Natural killer cell (primary cell): ENCODE measurements at regions not wholly inside any gene's neighbourhood (a gene's known extent, or its start where the extent isn't known, plus 50 kb on each side); places are given as distances from the start of the nearest gene placed in this dataset.

ENCODE experiments used
- ATAC-seq, 3 donors: fragments of 150-1000 bp in 2 of 3; fragments of 200-7000 bp in 1 of 3; cut with Tn5 transposase; 1 replicate in 1 of 3; 2 replicates in 2 of 3; pipeline ENCODE4 v1.10.0; 2021; ENCODE audit warnings: mild to moderate bottlenecking in 2 of 3, moderate library complexity in 2 of 3
- DNase-seq, 2 donors: peaks; one replicate each; pipeline versions ENCODE4 v3.0.0 to v3.0.0-alpha.2; 2013 to 2021; ENCODE audit warnings: mixed read lengths in 1 of 2
- H3K27ac ChIP-seq: one replicate; pipeline ENCODE4 v1.5.1; 2013; ENCODE audit warnings: mild to moderate bottlenecking, low read length
- H3K27me3 ChIP-seq: one replicate; pipeline ENCODE4 v1.6.1; 2013; ENCODE audit warnings: low read length; ENCODE audit not compliant: control insufficient read depth, insufficient read depth
- H3K36me3 ChIP-seq: one replicate; pipeline ENCODE4 v1.6.1; 2013; ENCODE audit warnings: low read length; ENCODE audit not compliant: control insufficient read depth, insufficient read depth
- H3K4me1 ChIP-seq: one replicate; pipeline ENCODE4 v1.6.1; 2013; ENCODE audit warnings: low read length; ENCODE audit not compliant: control insufficient read depth, insufficient read depth
- H3K4me3 ChIP-seq: one replicate; pipeline ENCODE4 v1.5.1; 2013; ENCODE audit warnings: low read length
- H3K9me3 ChIP-seq: one replicate; pipeline ENCODE4 v1.6.1; 2013; ENCODE audit warnings: low read length; ENCODE audit not compliant: control insufficient read depth, insufficient read depth
- H3K27ac Mint-ChIP-seq, 2 donors: one replicate each; pipeline ENCODE4 v1.8.0; 2022; ENCODE audit warnings: mild to moderate bottlenecking in 2 of 2, mixed read lengths in 2 of 2, moderate library complexity in 1 of 2
- H3K27me3 Mint-ChIP-seq, 2 donors: one replicate each; pipeline ENCODE4 v1.8.0; 2022; ENCODE audit warnings: low read depth in 2 of 2, mixed read lengths in 2 of 2
- H3K36me3 Mint-ChIP-seq: one replicate; pipeline ENCODE4 v1.8.0; 2022; ENCODE audit warnings: mixed read lengths
- H3K4me1 Mint-ChIP-seq, 2 donors: one replicate each; pipeline ENCODE4 v1.8.0; 2022; ENCODE audit warnings: mixed read lengths in 2 of 2
- H3K4me3 Mint-ChIP-seq: one replicate; pipeline ENCODE4 v1.8.0; 2022; ENCODE audit warnings: mild to moderate bottlenecking, moderate library complexity, mixed read lengths
- H3K9me3 Mint-ChIP-seq, 2 donors: one replicate each; pipeline ENCODE4 v1.8.0; 2022; ENCODE audit warnings: mixed read lengths in 2 of 2
- CTCF ChIP-seq: fragments of 200-600 bp; IDR thresholded peaks from one replicate; pipeline ENCODE4 v1.8.0; 2022; ENCODE audit warnings: antibody characterized with exemption
- WGBS: methylation state at CpG from one replicate; pipeline ENCODE4 v1.1.7; 2013; ENCODE audit warnings: missing lambda C conversion rate; ENCODE audit not compliant: insufficient coverage; 5-methylcytosine and 5-hydroxymethylcytosine counted together
- intact Hi-C: fragments of 100-400 bp; cut with micrococcal nuclease; formaldehyde crosslinking; loops from one replicate; pipeline ENCODE4 v1.14.2; 2022

- ATAC-seq (no peak), DNase-seq (no peak)
- Histone ChIP-seq H3K9me3 (no peaks in the 10 kb centered on the region), H3K4me3 (no peak overlapping the region), H3K4me1 (no peaks in the 10 kb centered on the region), H3K27ac (no peak overlapping the region), H3K27me3 (no peaks in the 10 kb centered on the region), H3K36me3 (no peaks in the 10 kb centered on the region)
- Mint-ChIP-seq H3K4me1 (no peaks in the 10 kb centered on the region), H3K4me3 (no peak overlapping the region), H3K36me3 (no peaks in the 10 kb centered on the region), H3K9me3 (no peaks in the 10 kb centered on the region), H3K27me3 (peaks cover 6 to 23% of the 10 kb centered on the region in 2 donors), H3K27ac (no peak overlapping the region)
- TF ChIP-seq CTCF: no peak
- intact Hi-C loops: no loop called here
- WGBS: 83% methylated on average over 3 of the region's 4 CpGs
These were observed 54.3 kb upstream of the CREB3L1 start for GRCh38 chr11:46223252-46223513.

- Histone ChIP-seq H3K4me3 (no peak overlapping the region), H3K36me3 (no peaks in the 10 kb centered on the region), H3K27me3 (no peaks in the 10 kb centered on the region), H3K4me1 (no peaks in the 10 kb centered on the region), H3K9me3 (no peaks in the 10 kb centered on the region), H3K27ac (no peak overlapping the region)
- H3K36me3 Mint-ChIP-seq: no peaks in the 10 kb centered on the region
- H3K27ac Mint-ChIP-seq: no peak overlapping the region
- H3K4me3 Mint-ChIP-seq: no peak overlapping the region
- peaks cover 6 to 23% of the 10 kb centered on the region in 2 donors for H3K27me3 Mint-ChIP-seq
- ATAC-seq (no peak), DNase-seq (no peak)
- TF ChIP-seq CTCF: no peak
- no peaks in the 10 kb centered on the region for H3K4me1 Mint-ChIP-seq
- H3K9me3 Mint-ChIP-seq: no peaks in the 10 kb centered on the region
- 80% methylated on average over 5 of the region's 5 CpGs for WGBS
- intact Hi-C loops: no loop called here
These were observed 54.8 kb upstream of the CREB3L1 start for GRCh38 chr11:46222490-46223251.

DNA sequence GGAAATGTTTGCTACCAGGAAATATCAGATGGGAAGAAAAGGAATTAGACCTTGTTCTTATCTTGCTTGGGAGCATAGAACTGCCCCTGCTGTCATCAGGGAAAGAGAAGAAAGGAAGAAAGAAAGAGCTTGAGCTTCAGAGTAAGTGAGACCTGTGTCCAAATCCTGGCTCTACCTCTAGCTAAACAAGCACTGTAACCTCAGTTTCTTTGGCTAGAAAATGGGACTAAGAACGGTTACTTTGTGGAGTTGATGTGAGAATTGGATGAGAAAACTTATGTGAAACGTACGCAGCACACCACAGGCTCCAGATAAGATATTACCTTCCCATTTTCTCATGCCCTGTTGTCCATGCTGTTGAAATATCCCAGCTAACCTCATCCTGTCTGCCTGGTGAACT, 57.1 kb upstream of the CREB3L1 start:
- no peaks in the 10 kb centered on the region for H3K9me3 Mint-ChIP-seq
- no peak for TF ChIP-seq CTCF
- H3K4me3 ChIP-seq: no peak overlapping the region

DNA sequence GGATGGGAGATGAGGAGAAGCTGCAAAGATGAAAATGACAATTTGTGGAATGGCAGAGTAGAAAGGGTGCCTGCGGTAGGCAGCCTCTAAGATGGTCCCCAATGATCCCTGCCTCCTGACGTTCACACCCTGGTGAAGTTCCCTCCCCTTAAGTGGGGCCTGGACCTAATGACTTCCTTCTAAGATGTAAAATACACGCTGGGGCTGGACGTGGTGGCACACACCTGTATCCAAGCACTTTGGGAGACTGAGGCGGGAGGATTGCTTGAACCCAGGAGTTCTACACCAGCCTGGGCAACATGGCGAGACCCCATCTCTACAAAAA, 60.7 kb upstream of the CREB3L1 start:
- no peak overlapping the region for H3K27ac ChIP-seq
- Mint-ChIP-seq H3K27ac (no peak overlapping the region), H3K9me3 (no peaks in the 10 kb centered on the region), H3K4me1 (peaks cover 10 to 24% of the 10 kb centered on the region in 2 donors), H3K27me3 (no peaks in the 10 kb centered on the region), H3K4me3 (no peak overlapping the region), H3K36me3 (no peaks in the 10 kb centered on the region)
- H3K4me1 ChIP-seq: peaks cover 4% of the 10 kb centered on the region
- no peaks in the 10 kb centered on the region for H3K27me3 ChIP-seq
- no peaks in the 10 kb centered on the region for H3K36me3 ChIP-seq
- WGBS: 89% methylated on average over 6 of the region's 6 CpGs
- DNase-seq (no peak), ATAC-seq (no peak)
- TF ChIP-seq CTCF: no peak
- intact Hi-C loops: no loop called here
- no peaks in the 10 kb centered on the region for H3K9me3 ChIP-seq
- H3K4me3 ChIP-seq: no peak overlapping the region

More for the DNA sequence above, 57.1 kb upstream of the CREB3L1 start:
- DNase-seq: no peak
- Histone ChIP-seq H3K9me3 (no peaks in the 10 kb centered on the region), H3K27ac (no peak overlapping the region), H3K4me1 (peaks cover 2% of the 10 kb centered on the region), H3K27me3 (no peaks in the 10 kb centered on the region), H3K36me3 (no peaks in the 10 kb centered on the region)
- 96% methylated on average over 2 of the region's 3 CpGs for WGBS
- no peak for ATAC-seq
- Mint-ChIP-seq H3K4me3 (no peak overlapping the region), H3K36me3 (no peaks in the 10 kb centered on the region), H3K27me3 (peaks cover 0 to 2% of the 10 kb centered on the region in 2 donors), H3K27ac (no peak overlapping the region), H3K4me1 (peaks cover 10% of the 10 kb centered on the region in 2 donors)
- intact Hi-C loops: no loop called here
